HPDE6-E6E7 (cell line): ENCODE measurements at regions not wholly inside any gene's neighbourhood (a gene's known extent, or its start where the extent isn't known, plus 50 kb on each side); places are given as distances from the start of the nearest gene placed in this dataset.

Experiments
- DNase-seq: peaks from one replicate; pipeline ENCODE4 v3.0.0; 2011; ENCODE audit warnings: missing footprints; ENCODE audit errors: extremely low spot score

GRCh38 chr3:43894176-43895049 lies 203.7 kb downstream of the ABHD5 start:
- no peak for DNase-seq

- no peak for DNase-seq
Measured at GRCh38 chr3:43895573-43895972, 204.8 kb downstream of the ABHD5 start.

GRCh38 chr3:43902415-43902814 lies 211.7 kb downstream of the ABHD5 start:
- DNase-seq, result no peak

GRCh38 chr3:43905157-43905556 lies 214.4 kb downstream of the ABHD5 start:
- no peak for DNase-seq

GRCh38 chr3:43906849-43907507 lies 216.2 kb downstream of the ABHD5 start:
- DNase-seq, result no peak

GRCh38 chr3:43907508-43907858 lies 216.7 kb downstream of the ABHD5 start:
- DNase-seq, result no peak

- DNase-seq, result no peak
Measured at GRCh38 chr3:43908456-43908855, 217.7 kb downstream of the ABHD5 start.

GRCh38 chr3:43909149-43909548 lies 218.4 kb downstream of the ABHD5 start:
- DNase-seq, result no peak

GRCh38 chr3:43910750-43911149 lies 220.0 kb downstream of the ABHD5 start:
- DNase-seq, result no peak

- no peak for DNase-seq
Measured at GRCh38 chr3:43913036-43913948, 222.6 kb downstream of the ABHD5 start.

- DNase-seq, result no peak
Measured at GRCh38 chr3:43914269-43914668, 223.5 kb downstream of the ABHD5 start.

GRCh38 chr3:43915546-43915945 lies 224.8 kb downstream of the ABHD5 start:
- no peak for DNase-seq

- no peak for DNase-seq
Measured at GRCh38 chr3:43917361-43917760, 226.6 kb downstream of the ABHD5 start.

GRCh38 chr3:43919029-43919428 lies 228.3 kb downstream of the ABHD5 start:
- peak; percentile 1 for DNase-seq

GRCh38 chr3:43921056-43921648 lies 230.4 kb downstream of the ABHD5 start:
- DNase-seq, result no peak

- no peak for DNase-seq
Measured at GRCh38 chr3:43922374-43922773, 231.6 kb downstream of the ABHD5 start.

GRCh38 chr3:43923104-43923882 lies 232.6 kb downstream of the ABHD5 start:
- DNase-seq, result no peak

GRCh38 chr3:43926055-43926454 lies 235.3 kb downstream of the ABHD5 start:
- DNase-seq, result no peak

GRCh38 chr3:43932921-43933320 lies 242.2 kb downstream of the ABHD5 start:
- no peak for DNase-seq

GRCh38 chr3:43948013-43948412 lies 257.3 kb downstream of the ABHD5 start:
- DNase-seq, result no peak

GRCh38 chr3:43949594-43949993 lies 258.9 kb downstream of the ABHD5 start:
- DNase-seq, result no peak
